ENCODE measurements at regions not wholly inside any gene's neighbourhood (a gene's known extent, or its start where the extent isn't known, plus 50 kb on each side); places are given as distances from the start of the nearest gene placed in this dataset.

GRCh38 chr3:27573780-27574437, 89.7 kb upstream of the SLC4A7 start:
- Mint-ChIP-seq H3K36me3 (ENCODE audit: low read depth) (no peaks in the 10 kb centered on the region), H3K27me3 (peaks cover 6% of the 10 kb centered on the region), H3K4me1 (peaks cover 2% of the 10 kb centered on the region), H3K27ac (no peak overlapping the region), H3K4me3 (no peak overlapping the region)
- H3K9me3 ChIP-seq (ENCODE audit: control insufficient read depth, low read length, poor library complexity, severe bottlenecking), result no peaks in the 10 kb centered on the region
- ATAC-seq (no peak), DNase-seq (no peak)

- no peak for ATAC-seq
- no peak overlapping the region for H3K4me3 Mint-ChIP-seq
- peaks cover 2% of the 10 kb centered on the region for H3K4me1 Mint-ChIP-seq
These were observed 89.0 kb upstream of the SLC4A7 start for GRCh38 chr3:27573138-27573537.

GRCh38 chr3:27571345-27571744, 87.2 kb upstream of the SLC4A7 start:
- H3K4me1 Mint-ChIP-seq, result no peaks in the 10 kb centered on the region
- H3K36me3 Mint-ChIP-seq (ENCODE audit: low read depth), result no peaks in the 10 kb centered on the region
- no peak overlapping the region for H3K27ac Mint-ChIP-seq
- ATAC-seq (no peak), DNase-seq (no peak)
- no peak overlapping the region for H3K4me3 Mint-ChIP-seq
- H3K9me3 ChIP-seq (ENCODE audit: control insufficient read depth, low read length, poor library complexity, severe bottlenecking), result no peaks in the 10 kb centered on the region
- peaks cover 6% of the 10 kb centered on the region for H3K27me3 Mint-ChIP-seq

More at GRCh38 chr3:27573138-27573537, 89.0 kb upstream of the SLC4A7 start:
- Mint-ChIP-seq H3K27ac (no peak overlapping the region), H3K27me3 (peaks cover 6% of the 10 kb centered on the region), H3K36me3 (ENCODE audit: low read depth) (no peaks in the 10 kb centered on the region)
- no peaks in the 10 kb centered on the region for H3K9me3 ChIP-seq (ENCODE audit: control insufficient read depth, low read length, poor library complexity, severe bottlenecking)
- DNase-seq, result no peak

GRCh38 chr3:27570421-27571106, 86.4 kb upstream of the SLC4A7 start:
- DNase-seq (no peak), ATAC-seq (no peak)
- no peaks in the 10 kb centered on the region for H3K9me3 ChIP-seq (ENCODE audit: control insufficient read depth, low read length, poor library complexity, severe bottlenecking)
- Mint-ChIP-seq H3K4me3 (no peak overlapping the region), H3K27me3 (peaks cover 5% of the 10 kb centered on the region), H3K4me1 (no peaks in the 10 kb centered on the region), H3K27ac (no peak overlapping the region), H3K36me3 (ENCODE audit: low read depth) (no peaks in the 10 kb centered on the region)

- no peak for ATAC-seq
- peak overlapping the region; percentile 63 for H3K27ac Mint-ChIP-seq
- DNase-seq, result no peak
These were observed 84.2 kb upstream of the SLC4A7 start for GRCh38 chr3:27568393-27568792.

GRCh38 chr3:27567251-27567650, 83.1 kb upstream of the SLC4A7 start:
- H3K9me3 ChIP-seq (ENCODE audit: control insufficient read depth, low read length, poor library complexity, severe bottlenecking), result no peaks in the 10 kb centered on the region
- Mint-ChIP-seq H3K4me1 (no peaks in the 10 kb centered on the region), H3K27me3 (no peaks in the 10 kb centered on the region), H3K36me3 (ENCODE audit: low read depth) (no peaks in the 10 kb centered on the region), H3K4me3 (no peak overlapping the region), H3K27ac (no peak overlapping the region)
- ATAC-seq (no peak), DNase-seq (no peak)

More at GRCh38 chr3:27568393-27568792, 84.2 kb upstream of the SLC4A7 start:
- Mint-ChIP-seq H3K27me3 (no peaks in the 10 kb centered on the region), H3K4me1 (no peaks in the 10 kb centered on the region), H3K4me3 (no peak overlapping the region), H3K36me3 (ENCODE audit: low read depth) (no peaks in the 10 kb centered on the region)
- H3K9me3 ChIP-seq (ENCODE audit: control insufficient read depth, low read length, poor library complexity, severe bottlenecking), result no peaks in the 10 kb centered on the region

GRCh38 chr3:27565201-27565852, 81.1 kb upstream of the SLC4A7 start:
- Mint-ChIP-seq H3K4me1 (no peaks in the 10 kb centered on the region), H3K36me3 (ENCODE audit: low read depth) (no peaks in the 10 kb centered on the region), H3K27ac (no peak overlapping the region), H3K27me3 (no peaks in the 10 kb centered on the region), H3K4me3 (no peak overlapping the region)
- ATAC-seq (no peak), DNase-seq (no peak)
- no peaks in the 10 kb centered on the region for H3K9me3 ChIP-seq (ENCODE audit: control insufficient read depth, low read length, poor library complexity, severe bottlenecking)

- ATAC-seq (no peak), DNase-seq (no peak)
- no peak overlapping the region for H3K27ac Mint-ChIP-seq
- H3K27me3 Mint-ChIP-seq, result no peaks in the 10 kb centered on the region
- H3K36me3 Mint-ChIP-seq (ENCODE audit: low read depth), result no peaks in the 10 kb centered on the region
- H3K9me3 ChIP-seq (ENCODE audit: control insufficient read depth, low read length, poor library complexity, severe bottlenecking), result no peaks in the 10 kb centered on the region
- no peaks in the 10 kb centered on the region for H3K4me1 Mint-ChIP-seq
- H3K4me3 Mint-ChIP-seq, result no peak overlapping the region
These were observed 77.4 kb upstream of the SLC4A7 start for GRCh38 chr3:27561576-27561975.

GRCh38 chr3:27560484-27561056, 76.4 kb upstream of the SLC4A7 start:
- no peak overlapping the region for H3K27ac Mint-ChIP-seq
- no peaks in the 10 kb centered on the region for H3K27me3 Mint-ChIP-seq
- H3K4me1 Mint-ChIP-seq, result no peaks in the 10 kb centered on the region
- no peaks in the 10 kb centered on the region for H3K9me3 ChIP-seq (ENCODE audit: control insufficient read depth, low read length, poor library complexity, severe bottlenecking)
- ATAC-seq (no peak), DNase-seq (no peak)
- no peak overlapping the region for H3K4me3 Mint-ChIP-seq
- H3K36me3 Mint-ChIP-seq (ENCODE audit: low read depth), result no peaks in the 10 kb centered on the region

- ATAC-seq (no peak), DNase-seq (no peak)
- H3K27ac Mint-ChIP-seq, result no peak overlapping the region
- no peak overlapping the region for H3K4me3 Mint-ChIP-seq
- H3K27me3 Mint-ChIP-seq, result no peaks in the 10 kb centered on the region
- H3K9me3 ChIP-seq (ENCODE audit: control insufficient read depth, low read length, poor library complexity, severe bottlenecking), result no peaks in the 10 kb centered on the region
- no peaks in the 10 kb centered on the region for H3K4me1 Mint-ChIP-seq
- no peaks in the 10 kb centered on the region for H3K36me3 Mint-ChIP-seq (ENCODE audit: low read depth)
These were observed 75.7 kb upstream of the SLC4A7 start for GRCh38 chr3:27559835-27560234.

GRCh38 chr3:27559381-27559780, 75.2 kb upstream of the SLC4A7 start:
- DNase-seq, result no peak
- H3K27me3 Mint-ChIP-seq, result no peaks in the 10 kb centered on the region
- H3K4me3 Mint-ChIP-seq, result no peak overlapping the region
- no peaks in the 10 kb centered on the region for H3K9me3 ChIP-seq (ENCODE audit: control insufficient read depth, low read length, poor library complexity, severe bottlenecking)
- no peaks in the 10 kb centered on the region for H3K36me3 Mint-ChIP-seq (ENCODE audit: low read depth)
- no peaks in the 10 kb centered on the region for H3K4me1 Mint-ChIP-seq
- ATAC-seq, result no peak
- H3K27ac Mint-ChIP-seq, result no peak overlapping the region

GRCh38 chr3:27557411-27557810, 73.2 kb upstream of the SLC4A7 start:
- ATAC-seq (no peak), DNase-seq (no peak)
- Mint-ChIP-seq H3K4me1 (no peaks in the 10 kb centered on the region), H3K4me3 (no peak overlapping the region), H3K27me3 (no peaks in the 10 kb centered on the region), H3K36me3 (ENCODE audit: low read depth) (no peaks in the 10 kb centered on the region), H3K27ac (no peak overlapping the region)
- H3K9me3 ChIP-seq (ENCODE audit: control insufficient read depth, low read length, poor library complexity, severe bottlenecking), result no peaks in the 10 kb centered on the region

GRCh38 chr3:27556887-27557286, 72.7 kb upstream of the SLC4A7 start:
- no peak overlapping the region for H3K4me3 Mint-ChIP-seq
- no peaks in the 10 kb centered on the region for H3K27me3 Mint-ChIP-seq
- no peaks in the 10 kb centered on the region for H3K4me1 Mint-ChIP-seq
- H3K9me3 ChIP-seq (ENCODE audit: control insufficient read depth, low read length, poor library complexity, severe bottlenecking), result no peaks in the 10 kb centered on the region
- H3K27ac Mint-ChIP-seq, result no peak overlapping the region
- no peak for DNase-seq
- no peaks in the 10 kb centered on the region for H3K36me3 Mint-ChIP-seq (ENCODE audit: low read depth)
- no peak for ATAC-seq
